ENCODE measurements at regions not wholly inside any gene's neighbourhood (a gene's known extent, or its start where the extent isn't known, plus 50 kb on each side); places are given as distances from the start of the nearest gene placed in this dataset.

GRCh38 chr18:22024924-22025323, 144.5 kb upstream of the GATA6 start:
- Mint-ChIP-seq H3K27ac (no peak overlapping the region), H3K9me3 (no peaks in the 10 kb centered on the region), H3K4me1 (peaks cover 14% of the 10 kb centered on the region), H3K4me3 (no peak overlapping the region), H3K36me3 (no peaks in the 10 kb centered on the region), H3K27me3 (ENCODE audit: low read depth) (no peaks in the 10 kb centered on the region)
- POLR2A ChIA-PET: no interaction called here
- TF ChIP-seq NFYB (CRISPR knock-in tag; conservative IDR thresholded peaks at IDR 0.05; ENCODE audit: low read depth) (no peak), HMGA2 (CRISPR knock-in tag; IDR thresholded peaks at IDR 0.05) (peak; percentile 91; the same call in 1 of the 2 replicates), AR (CRISPR knock-in tag; IDR thresholded peaks at IDR 0.05) (no peak)
- CTCF ChIA-PET: no interaction called here
- DNase-seq (ENCODE audit: low spot score) (no peak), ATAC-seq (no peak)

- Mint-ChIP-seq H3K27ac (no peak overlapping the region), H3K4me1 (peaks cover 11% of the 10 kb centered on the region), H3K4me3 (no peak overlapping the region), H3K36me3 (no peaks in the 10 kb centered on the region), H3K27me3 (ENCODE audit: low read depth) (no peaks in the 10 kb centered on the region; the same call in 1 of the 2 replicates), H3K9me3 (no peaks in the 10 kb centered on the region; the same call in 1 of the 2 replicates)
- ATAC-seq: no peak
- POLR2A ChIA-PET: interaction anchor here (0.7 kb wide), 1 partner anchor 520 kb away, joined by 3 read pairs; no protein-coding TSS in a partner anchor
- DNase-seq (ENCODE audit: low spot score): no peak
- CTCF ChIA-PET: interaction anchor here (1.0 kb wide), 1 partner anchor 29 kb away, joined by 6 read pairs; no protein-coding TSS in a partner anchor
- no peak for TF ChIP-seq ZBTB21 (CRISPR knock-in tag; IDR thresholded peaks at IDR 0.05; ENCODE audit: borderline replicate concordance)
- no peak for TF ChIP-seq MXD4 (CRISPR knock-in tag; IDR thresholded peaks at IDR 0.05; ENCODE audit: borderline replicate concordance)
- no peak for TF ChIP-seq CDX4 (CRISPR knock-in tag; IDR thresholded peaks at IDR 0.05; ENCODE audit: borderline replicate concordance)
- no peak for TF ChIP-seq TCF7 (CRISPR knock-in tag; IDR thresholded peaks at IDR 0.05; ENCODE audit: low read depth)
- TF ChIP-seq NFYB (CRISPR knock-in tag; conservative IDR thresholded peaks at IDR 0.05; ENCODE audit: low read depth): no peak
- no peak for TF ChIP-seq NR3C1 (CRISPR knock-in tag; conservative IDR thresholded peaks at IDR 0.05; ENCODE audit: low read depth)
- TF ChIP-seq ERG (CRISPR knock-in tag; IDR thresholded peaks at IDR 0.05): no peak
- TF ChIP-seq IRF1 (CRISPR knock-in tag; IDR thresholded peaks at IDR 0.05): no peak
- no peak for TF ChIP-seq SOX15 (CRISPR knock-in tag; IDR thresholded peaks at IDR 0.05)
Measured at GRCh38 chr18:22026362-22026761, 143.0 kb upstream of the GATA6 start.

- no peaks in the 10 kb centered on the region; the same call in 1 of the 2 replicates for H3K9me3 Mint-ChIP-seq
- H3K4me3 Mint-ChIP-seq: no peak overlapping the region
- no peak overlapping the region for H3K27ac Mint-ChIP-seq
- no peaks in the 10 kb centered on the region for H3K36me3 Mint-ChIP-seq
- DNase-seq (ENCODE audit: low spot score): no peak
- POLR2A ChIA-PET: no interaction called here
- CTCF ChIA-PET: interaction anchor here (1.0 kb wide), 1 partner anchor 29 kb away, joined by 6 read pairs; no protein-coding TSS in a partner anchor
- peaks cover 11% of the 10 kb centered on the region for H3K4me1 Mint-ChIP-seq
- peak; percentile 63 for ATAC-seq
- TF ChIP-seq SOX15 (CRISPR knock-in tag; IDR thresholded peaks at IDR 0.05): no peak
- TF ChIP-seq RORB (CRISPR knock-in tag; IDR thresholded peaks at IDR 0.05): no peak
- no peak for TF ChIP-seq SMAD3 (CRISPR knock-in tag; IDR thresholded peaks at IDR 0.05; ENCODE audit: borderline replicate concordance)
- no peak for TF ChIP-seq ZNF263 (CRISPR knock-in tag; IDR thresholded peaks at IDR 0.05; ENCODE audit: low read depth)
- no peak for TF ChIP-seq TEAD4 (CRISPR knock-in tag; IDR thresholded peaks at IDR 0.05)
- no peaks in the 10 kb centered on the region; the same call in 1 of the 2 replicates for H3K27me3 Mint-ChIP-seq (ENCODE audit: low read depth)
Measured at GRCh38 chr18:22026889-22027288, 142.5 kb upstream of the GATA6 start.
